SH-SY5Y (cell line): ENCODE measurements at regions not wholly inside any gene's neighbourhood (a gene's known extent, or its start where the extent isn't known, plus 50 kb on each side); places are given as distances from the start of the nearest gene placed in this dataset.

Experiments
- GATA2 ChIP-seq: IDR thresholded peaks from 2 replicates; pipeline ENCODE4 v1.6.1; 2011; ENCODE audit warnings: mild to moderate bottlenecking, low read depth, low read length
- GATA3 ChIP-seq: IDR thresholded peaks from 2 replicates; pipeline ENCODE4 v1.6.1; 2011; ENCODE audit warnings: low read depth, mild to moderate bottlenecking, low read length, moderate library complexity

DNA sequence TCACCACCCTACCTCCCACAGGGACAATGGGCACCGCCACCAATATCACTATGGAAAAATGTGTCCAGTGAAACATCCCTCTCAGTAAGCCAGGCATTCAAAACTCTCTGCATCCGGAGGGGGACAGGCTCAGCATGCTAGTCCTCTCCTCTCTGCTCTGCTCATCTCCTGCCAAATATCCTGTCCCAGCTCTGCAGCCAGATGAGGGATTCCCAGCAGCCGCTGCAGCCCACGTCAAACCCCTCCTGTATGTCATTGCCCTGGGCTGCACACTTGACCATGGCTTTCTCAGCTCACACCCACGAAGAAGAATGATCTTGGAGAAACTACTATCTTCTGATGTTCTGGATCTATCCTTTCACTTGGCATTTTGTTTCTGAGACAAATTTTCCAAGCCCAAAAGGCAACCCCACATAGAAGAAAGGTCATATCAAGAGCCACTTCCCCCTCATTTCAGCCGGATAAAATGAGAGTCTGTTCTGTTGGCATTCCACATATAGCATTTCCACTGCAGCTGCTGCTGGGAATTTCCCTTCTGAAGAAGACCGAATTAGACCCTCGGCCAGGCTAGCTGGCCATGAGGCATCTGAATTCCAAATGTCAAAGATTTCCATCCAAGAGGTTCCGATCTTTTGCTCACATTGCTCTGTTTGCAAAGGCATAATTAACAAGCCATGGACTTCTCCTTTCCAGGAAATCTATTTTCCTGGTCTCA, 338.0 kb downstream of the ACTL7B start:
- no peak for TF ChIP-seq GATA3

DNA sequence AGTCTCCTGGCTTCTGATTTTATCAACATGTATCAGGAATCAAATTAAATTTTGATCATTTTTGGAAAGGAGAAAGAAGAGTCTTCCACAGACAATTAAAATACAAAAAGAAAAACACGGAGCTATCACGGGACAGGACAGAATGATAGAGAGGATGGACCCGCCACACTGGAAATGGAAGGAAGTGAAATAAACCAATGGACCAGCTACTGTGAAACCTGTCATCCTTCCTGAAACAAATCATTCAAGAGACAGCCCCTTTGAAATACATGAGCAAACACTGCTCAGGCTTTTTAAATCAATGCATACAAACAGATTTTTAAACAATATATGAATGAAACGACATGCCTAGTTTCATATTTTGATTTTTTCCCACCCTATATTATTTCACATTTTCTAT, 339.4 kb downstream of the ACTL7B start:
- TF ChIP-seq GATA2 (no peak), GATA3 (no peak)

DNA sequence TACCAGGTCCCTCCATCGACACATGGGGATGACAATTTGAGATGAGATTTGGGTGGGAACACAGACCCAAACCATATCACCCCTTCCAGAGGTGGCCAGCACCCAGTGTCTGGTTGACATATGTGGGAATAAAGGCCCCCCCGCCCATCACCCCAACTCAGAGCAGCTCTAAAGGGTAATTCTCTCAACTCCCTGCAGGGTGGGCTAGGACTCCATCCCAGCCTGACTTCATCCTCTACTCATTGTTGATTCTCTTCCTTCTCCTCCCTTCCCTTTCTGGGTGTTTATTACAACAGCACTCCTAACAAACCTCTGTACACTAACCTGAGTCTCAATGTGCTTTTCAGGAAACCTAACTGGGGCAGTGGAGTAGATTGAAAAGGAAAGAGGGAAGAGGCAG, 339.9 kb downstream of the ACTL7B start:
- TF ChIP-seq GATA2: no peak

DNA sequence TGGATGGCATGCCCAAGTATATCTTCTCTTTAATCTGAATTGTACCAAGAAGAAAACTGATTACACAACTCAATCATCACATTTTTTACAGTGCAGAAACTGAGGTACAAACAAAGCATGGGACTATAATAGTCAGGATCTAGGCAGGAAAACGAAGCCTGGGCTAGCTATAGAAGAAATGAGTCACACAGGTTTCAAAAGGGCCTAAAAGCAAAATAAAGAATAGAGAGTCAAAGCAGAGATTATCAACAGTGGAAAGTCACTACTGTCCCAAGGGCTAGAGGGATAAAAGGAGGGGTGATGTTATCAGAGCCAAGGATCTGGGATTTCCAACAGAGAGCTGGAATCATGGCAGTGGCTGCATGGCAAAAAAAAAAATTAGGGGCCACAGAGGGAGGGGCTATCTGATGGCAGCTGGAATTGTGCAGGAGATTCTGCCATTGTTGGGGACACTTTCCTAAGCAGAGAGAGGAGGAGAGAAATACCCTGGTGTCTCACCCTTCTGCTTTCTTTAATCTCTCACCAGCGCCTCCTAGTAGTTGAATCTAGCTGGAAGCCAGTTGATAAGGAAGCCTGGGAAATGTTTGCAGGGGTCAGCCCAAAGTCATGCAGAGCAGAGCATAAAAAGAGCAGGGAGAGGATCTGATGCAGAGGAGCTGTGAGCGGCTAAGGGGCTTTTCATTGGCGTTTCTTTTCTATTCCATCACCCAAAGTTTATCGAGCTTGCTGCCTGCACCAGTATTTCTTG, 343.2 kb downstream of the ACTL7B start:
- TF ChIP-seq GATA2 (no peak), GATA3 (no peak)

DNA sequence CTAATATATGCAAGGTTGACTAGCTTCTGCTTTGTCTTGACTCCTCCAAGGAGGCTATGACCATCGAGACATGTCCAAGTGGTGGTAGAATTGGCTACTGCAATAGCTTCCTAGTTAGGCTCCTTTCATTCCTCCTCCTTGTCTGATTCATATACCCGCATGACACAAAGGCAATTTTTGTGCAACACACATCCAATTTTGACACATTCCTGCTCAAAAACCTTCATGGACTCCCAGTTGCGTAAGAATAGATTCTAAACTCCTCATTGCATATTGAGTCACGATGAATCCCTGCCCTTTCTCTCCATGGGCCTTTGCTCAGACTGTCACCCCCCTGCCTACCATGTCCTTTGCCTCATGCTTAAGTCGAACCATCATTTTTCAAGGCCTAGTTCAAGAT, 344.5 kb downstream of the ACTL7B start:
- TF ChIP-seq GATA2 (no peak), GATA3 (no peak)

DNA sequence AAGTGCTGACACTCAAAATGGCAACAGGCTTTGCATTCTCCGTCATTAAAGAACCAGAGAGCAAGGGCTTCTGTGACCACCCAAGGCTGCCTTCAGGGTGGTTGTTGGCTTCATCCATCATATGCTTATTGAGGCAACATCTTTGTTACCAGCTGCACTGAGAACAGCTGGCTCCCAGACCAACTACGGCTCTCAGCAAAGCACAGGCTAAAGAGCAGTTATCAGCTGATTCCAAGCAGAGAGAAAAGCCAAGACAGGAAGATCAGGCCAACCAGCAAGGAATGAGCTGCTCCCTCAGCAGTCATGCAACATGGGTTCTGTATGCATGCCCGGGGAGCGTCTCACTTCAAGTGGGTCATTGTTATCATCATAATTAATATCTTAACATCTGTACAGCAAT, 358.9 kb downstream of the ACTL7B start:
- TF ChIP-seq GATA2 (no peak), GATA3 (no peak)

DNA sequence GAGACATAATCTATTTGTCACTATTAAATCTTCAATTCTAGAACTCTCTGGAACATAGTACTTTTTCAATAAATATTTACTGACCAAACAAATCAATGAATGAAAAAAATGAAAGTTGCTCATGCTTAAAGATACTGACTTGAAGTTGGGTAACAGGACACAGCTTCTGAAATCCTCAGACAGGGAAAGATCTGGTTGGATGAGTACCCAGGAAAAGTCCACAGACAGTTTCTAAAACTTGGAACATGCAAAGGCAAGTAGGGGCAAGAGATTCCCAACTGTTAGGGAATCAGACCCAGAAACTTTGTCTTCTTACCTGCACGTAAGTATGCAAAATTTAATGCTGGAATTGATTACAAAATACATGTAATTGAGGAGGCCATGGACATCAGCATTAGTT, 366.2 kb downstream of the ACTL7B start:
- TF ChIP-seq GATA2 (no peak), GATA3 (no peak)

DNA sequence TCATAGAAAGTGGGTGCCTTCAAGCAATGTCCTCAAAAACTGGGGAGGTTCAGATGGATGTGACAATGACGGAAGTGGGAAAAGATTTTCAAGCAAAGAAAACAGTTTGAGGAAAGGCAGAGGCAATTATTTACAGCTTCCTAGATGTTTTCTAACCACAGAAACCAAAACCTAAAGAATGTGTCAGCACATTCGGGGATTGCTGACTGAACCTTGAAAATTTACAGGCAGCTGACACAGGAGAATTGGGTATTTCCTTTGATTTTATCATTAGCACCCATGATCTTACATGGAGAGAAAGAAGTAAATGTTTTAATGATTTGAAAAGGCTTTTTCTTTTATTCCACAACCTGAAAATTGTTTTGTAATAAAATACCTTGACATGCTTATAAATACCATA, 369.0 kb downstream of the ACTL7B start:
- TF ChIP-seq GATA2 (no peak), GATA3 (no peak)

DNA sequence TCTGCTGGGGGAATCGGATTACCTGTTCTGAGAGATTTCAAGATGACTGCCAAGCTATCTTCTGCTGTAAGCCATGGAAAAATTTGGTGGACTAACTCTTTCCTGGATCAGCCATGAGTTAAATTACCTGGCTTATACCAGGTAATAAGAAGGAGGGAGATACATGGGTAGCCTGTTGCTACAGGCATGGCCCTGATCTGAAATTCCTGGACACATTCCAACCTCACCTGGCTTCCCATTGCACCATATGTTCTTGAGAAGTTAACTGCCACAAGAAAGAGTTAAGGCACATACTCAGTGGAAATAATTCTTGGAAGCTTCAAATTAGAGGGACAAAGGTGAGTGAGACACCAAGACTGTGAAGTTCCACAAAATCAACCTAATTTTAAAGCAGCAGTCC, 371.3 kb downstream of the ACTL7B start:
- TF ChIP-seq GATA2: no peak
- TF ChIP-seq GATA3: no peak

DNA sequence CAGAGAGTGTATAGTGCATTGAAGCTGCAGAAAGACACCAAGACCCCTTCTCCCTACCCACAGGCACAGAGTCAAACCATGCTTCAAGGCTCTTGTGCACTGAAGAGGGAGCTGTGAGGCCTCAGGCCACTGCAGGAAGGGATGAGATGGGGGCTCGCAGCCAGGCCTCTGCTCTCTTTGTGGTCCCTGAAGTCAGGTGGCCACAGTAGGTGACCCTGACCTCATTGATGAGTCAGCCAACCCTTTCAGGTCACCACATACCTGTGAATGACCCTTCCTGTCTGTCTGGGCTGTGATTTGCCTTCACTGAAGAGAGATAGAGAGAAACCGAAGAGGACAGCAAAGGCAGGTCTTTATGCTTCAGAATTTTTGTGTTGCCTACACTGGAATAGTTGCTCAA, 372.1 kb downstream of the ACTL7B start:
- TF ChIP-seq GATA3 (no peak), GATA2 (no peak)

DNA sequence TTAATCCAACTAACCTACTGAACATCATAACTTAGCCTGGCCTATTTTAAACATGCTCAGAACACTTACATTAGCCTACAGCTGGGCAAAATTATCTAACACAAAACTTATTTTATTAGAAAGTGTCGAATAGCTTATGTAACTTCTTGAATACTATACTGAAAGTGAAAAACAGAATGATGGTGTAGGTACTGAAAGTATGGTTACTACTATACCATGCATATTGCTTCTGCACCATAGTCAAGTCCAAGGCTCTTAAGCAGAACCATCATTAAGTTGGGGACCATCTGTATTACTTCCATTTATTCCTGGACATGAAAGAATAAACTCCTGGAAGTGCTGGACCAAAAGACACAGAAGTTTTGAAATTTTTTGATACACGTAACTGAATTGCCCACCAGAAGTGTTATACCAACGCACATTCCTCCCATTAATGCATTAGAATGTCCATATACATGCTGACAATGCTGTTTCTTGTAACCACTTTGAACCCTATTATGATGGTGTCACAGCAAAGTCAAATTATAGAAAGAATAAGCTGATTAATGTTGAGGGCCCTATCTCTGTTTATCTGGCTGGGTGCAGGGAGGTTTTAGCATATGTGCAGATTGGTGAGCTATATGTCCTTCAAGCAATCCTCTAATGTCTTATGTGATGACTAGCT, 375.7 kb downstream of the ACTL7B start:
- no peak for TF ChIP-seq GATA3
- TF ChIP-seq GATA2: no peak

DNA sequence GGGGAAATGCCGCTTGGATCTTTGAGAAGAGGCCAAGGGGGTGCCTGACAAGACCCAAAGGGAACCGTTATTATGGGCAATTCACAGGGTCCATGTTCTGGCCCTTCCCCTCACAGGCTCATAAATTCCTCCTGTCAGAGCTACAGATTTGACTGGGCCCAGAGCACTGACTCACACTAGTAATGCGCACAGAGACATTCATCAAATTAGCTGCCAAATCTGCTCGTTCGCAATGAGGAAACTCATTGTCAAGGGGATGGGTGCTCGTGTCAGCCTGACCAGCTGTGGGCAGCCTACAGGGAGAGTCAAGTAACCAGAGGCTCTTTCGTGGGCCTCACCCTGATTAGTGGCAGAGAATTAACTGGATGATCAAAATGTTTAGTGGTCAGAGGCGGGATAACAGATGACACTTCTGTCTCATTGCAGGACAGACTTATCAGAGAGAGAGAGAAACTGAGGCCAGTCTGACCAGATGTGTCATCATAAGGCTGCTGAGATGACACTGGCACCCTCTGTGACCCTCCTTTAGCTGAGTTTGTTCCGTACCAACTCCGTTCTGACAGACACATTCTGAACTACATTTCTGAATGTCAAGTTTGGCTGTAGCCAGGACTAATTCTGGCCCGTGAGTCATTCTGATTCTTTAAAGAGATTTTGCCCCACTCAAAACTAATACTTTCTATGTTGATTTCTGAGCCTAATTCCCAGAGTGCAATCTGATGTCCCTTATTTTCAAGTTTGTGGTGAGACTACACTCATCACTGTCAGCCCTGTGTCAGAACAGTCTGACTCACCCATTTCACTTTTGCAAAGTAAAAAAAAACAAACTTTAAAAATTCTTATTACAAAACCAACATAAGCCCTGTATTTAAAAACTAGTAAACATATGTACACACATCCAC, 377.1 kb downstream of the ACTL7B start:
- TF ChIP-seq GATA2 (no peak), GATA3 (no peak)

DNA sequence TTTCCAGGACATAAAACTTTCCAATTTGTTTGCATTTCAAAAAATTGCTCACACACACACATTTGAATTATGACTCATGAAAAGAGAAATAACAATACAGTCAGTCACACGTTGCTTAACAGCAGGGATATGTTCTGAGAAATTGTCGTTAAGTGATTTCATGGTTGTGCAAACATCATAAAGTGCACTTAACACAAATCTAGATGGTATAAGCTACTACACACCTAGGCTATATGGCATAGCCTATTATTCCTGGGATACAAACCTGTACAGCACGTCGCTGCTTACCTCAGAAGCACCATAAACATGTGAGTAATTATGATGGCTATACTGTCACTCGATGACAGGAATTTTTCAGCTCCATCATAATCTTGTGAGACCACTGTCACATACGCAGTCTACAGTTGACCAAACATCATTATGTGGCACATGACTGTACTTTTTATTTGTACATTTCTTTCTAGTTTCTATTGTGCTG, 378.2 kb downstream of the ACTL7B start:
- TF ChIP-seq GATA2 (no peak), GATA3 (no peak)

DNA sequence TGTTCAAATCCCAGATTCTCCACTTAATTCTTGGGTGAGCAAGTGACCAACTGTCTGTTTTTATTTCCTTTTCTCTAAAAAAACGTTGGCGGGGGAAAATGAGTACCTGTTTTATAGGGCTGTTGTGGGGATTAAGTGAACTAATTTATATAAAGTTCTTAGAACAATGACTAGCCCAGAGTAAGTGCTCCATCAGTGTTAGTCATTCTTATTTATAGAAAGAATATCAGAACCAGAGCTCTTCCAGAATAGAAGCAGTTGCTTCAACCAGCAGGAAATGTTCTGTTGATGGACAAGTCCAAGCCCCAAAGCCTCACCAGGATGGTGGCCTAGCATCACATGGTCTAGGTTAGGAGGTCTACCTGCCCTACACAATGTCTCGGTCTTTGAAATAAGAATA, 379.2 kb downstream of the ACTL7B start:
- TF ChIP-seq GATA3: no peak
- TF ChIP-seq GATA2: no peak

DNA sequence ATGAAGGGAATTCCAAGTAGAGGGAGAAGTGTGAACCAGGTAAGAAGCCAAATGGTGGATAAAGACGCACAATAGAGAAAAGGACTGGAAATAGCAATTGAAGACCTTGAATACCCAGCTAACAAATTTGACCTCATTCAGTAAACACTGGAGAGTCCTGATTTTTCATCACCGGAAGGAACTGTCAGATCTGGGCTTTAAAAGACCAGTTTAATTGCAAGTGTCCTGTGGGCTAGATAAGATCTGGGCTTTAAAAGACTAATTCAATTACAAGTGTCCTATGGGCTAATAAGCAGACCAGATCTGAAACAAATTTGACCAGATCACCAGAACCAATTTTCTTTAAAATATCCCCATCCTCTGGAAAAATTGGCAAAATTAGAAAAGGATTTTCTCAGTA, 380.0 kb downstream of the ACTL7B start:
- no peak for TF ChIP-seq GATA3
- no peak for TF ChIP-seq GATA2
